Uterus (tissue), 3 donors: ENCODE measurements at regions not wholly inside any gene's neighbourhood (a gene's known extent, or its start where the extent isn't known, plus 50 kb on each side); places are given as distances from the start of the nearest gene placed in this dataset.
"Not testable (repeated sequence)": the region's sequence is repeated elsewhere in the genome, so short reads cannot be mapped to it uniquely, and the experiment has no call there.

Experiments
- DNase-seq, 2 donors: peaks; one replicate each; pipeline ENCODE4 v3.0.0-alpha.2; 2019 to 2020
- H3K27ac ChIP-seq, 2 donors: fragments of 200-600 bp; sonication (generic); 1 replicate in 1 of 2; 2 replicates in 1 of 2; pipeline ENCODE4 v1.5.1; 2016 to 2018
- H3K27me3 ChIP-seq, 2 donors: fragments of 200-600 bp; sonication (generic); one replicate each; pipeline ENCODE4 v1.5.1; 2018 to 2019; ENCODE audit warnings: control low read depth in 1 of 2
- H3K36me3 ChIP-seq, 2 donors: fragments of 200-600 bp; sonication (generic); one replicate each; pipeline ENCODE4 v1.5.1; 2019; ENCODE audit warnings: control low read depth in 1 of 2
- H3K4me1 ChIP-seq, 2 donors: fragments of 200-600 bp; sonication (generic); one replicate each; pipeline ENCODE4 v1.5.1; 2018 to 2019; ENCODE audit warnings: control low read depth in 1 of 2
- H3K4me3 ChIP-seq, 2 donors: fragments of 200-600 bp; sonication (generic); 1 replicate in 1 of 2; 2 replicates in 1 of 2; pipeline ENCODE4 v1.5.1; 2018 to 2019; ENCODE audit warnings: mild to moderate bottlenecking in 1 of 2
- H3K9me3 ChIP-seq, 2 donors: fragments of 200-600 bp; sonication (generic); one replicate each; pipeline ENCODE4 v1.5.1; 2019; ENCODE audit warnings: control low read depth in 1 of 2
- POLR2A ChIP-seq, 2 donors: fragments of 450-650 bp; IDR thresholded peaks; one replicate each; pipeline ENCODE4 v1.6.1; 2016; ENCODE audit warnings: antibody characterized with exemption in 2 of 2, mild to moderate bottlenecking in 1 of 2, moderate library complexity in 1 of 2
- intact Hi-C: fragments of 100-400 bp; cut with DNase I; formaldehyde crosslinking; loops from one replicate; pipeline ENCODE4 v1.15.1; 2023; ENCODE audit warnings: low total_unique reads
- TF ChIP-seq, protein P1 (sequence below), 4 experiments: fragments of 200-600 bp in 2 of 4; fragments of 450-650 bp in 2 of 4; sonication (generic) in 2 of 4; IDR thresholded peaks; one replicate each; pipeline ENCODE4 v1.5.1; 2016 to 2019; ENCODE audit warnings: antibody characterized with exemption in 4 of 4, mild to moderate bottlenecking in 2 of 4, moderate library complexity in 1 of 4
- donor health status: DM: yes; HTN: yes; CAD: no.

DNA sequence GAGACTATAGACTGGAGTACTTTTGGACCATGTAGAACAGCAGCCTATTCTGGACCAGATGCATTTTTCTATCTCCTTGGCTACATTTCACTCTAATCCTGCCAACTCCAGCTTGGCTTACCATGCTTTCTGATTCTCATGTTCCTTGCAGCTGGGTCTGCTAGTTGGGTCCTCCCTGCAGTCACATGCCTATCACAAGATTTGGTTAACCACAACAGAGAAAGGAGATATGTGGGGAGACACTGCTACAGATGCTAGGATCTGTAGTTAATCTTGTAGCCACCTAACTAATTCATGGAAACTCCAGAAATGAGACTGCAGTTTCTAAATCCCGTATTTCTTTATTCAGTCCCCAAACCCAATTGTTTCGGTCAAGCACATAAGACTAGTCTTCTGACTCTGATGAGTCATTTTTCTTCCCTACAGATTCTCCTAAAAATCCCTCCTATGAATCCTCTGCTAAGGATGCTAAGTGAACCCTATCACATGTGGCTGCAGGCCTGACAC, 410.6 kb downstream of the DAD1 start:
- Histone ChIP-seq H3K27ac (peak overlapping the region; percentile 11 to 25), H3K36me3 (no peaks in the 10 kb centered on the region), H3K4me1 (no peaks in the 10 kb centered on the region), H3K4me3 (no peak overlapping the region), H3K9me3 (no peaks in the 10 kb centered on the region), H3K27me3 (no peaks in the 10 kb centered on the region)
- TF ChIP-seq, protein P1, sequence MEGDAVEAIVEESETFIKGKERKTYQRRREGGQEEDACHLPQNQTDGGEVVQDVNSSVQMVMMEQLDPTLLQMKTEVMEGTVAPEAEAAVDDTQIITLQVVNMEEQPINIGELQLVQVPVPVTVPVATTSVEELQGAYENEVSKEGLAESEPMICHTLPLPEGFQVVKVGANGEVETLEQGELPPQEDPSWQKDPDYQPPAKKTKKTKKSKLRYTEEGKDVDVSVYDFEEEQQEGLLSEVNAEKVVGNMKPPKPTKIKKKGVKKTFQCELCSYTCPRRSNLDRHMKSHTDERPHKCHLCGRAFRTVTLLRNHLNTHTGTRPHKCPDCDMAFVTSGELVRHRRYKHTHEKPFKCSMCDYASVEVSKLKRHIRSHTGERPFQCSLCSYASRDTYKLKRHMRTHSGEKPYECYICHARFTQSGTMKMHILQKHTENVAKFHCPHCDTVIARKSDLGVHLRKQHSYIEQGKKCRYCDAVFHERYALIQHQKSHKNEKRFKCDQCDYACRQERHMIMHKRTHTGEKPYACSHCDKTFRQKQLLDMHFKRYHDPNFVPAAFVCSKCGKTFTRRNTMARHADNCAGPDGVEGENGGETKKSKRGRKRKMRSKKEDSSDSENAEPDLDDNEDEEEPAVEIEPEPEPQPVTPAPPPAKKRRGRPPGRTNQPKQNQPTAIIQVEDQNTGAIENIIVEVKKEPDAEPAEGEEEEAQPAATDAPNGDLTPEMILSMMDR (IDR thresholded peaks at IDR 0.05) = no peak
- TF ChIP-seq POLR2A (IDR thresholded peaks at IDR 0.05) = no peak
- no peak for DNase-seq
- intact Hi-C loops = no loop called here

DNA sequence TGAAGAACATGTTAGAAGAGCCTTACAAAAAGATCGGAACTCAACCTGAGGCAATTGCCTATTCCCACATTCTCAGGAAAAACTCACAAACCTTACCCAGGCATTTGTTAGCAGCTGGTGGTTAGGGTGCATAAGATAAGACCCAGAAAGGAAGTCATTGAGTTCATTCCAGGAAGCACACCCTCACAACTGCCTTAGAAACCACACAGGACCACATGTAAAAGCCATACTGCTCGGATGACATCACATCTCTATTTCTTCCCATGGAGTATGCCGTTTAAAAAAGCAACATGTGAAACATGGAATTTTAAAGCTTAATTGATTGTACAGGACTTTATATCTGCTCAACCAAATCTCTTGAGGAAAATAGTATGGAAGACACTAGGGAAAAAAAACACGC, 411.2 kb downstream of the DAD1 start:
- no peak overlapping the region for H3K4me3 ChIP-seq
- no peaks in the 10 kb centered on the region for H3K9me3 ChIP-seq
- H3K27me3 ChIP-seq = no peaks in the 10 kb centered on the region
- TF ChIP-seq, protein P1 (IDR thresholded peaks at IDR 0.05) = no peak
- no peak for DNase-seq
- intact Hi-C loops = no loop called here
- H3K27ac ChIP-seq = no peak overlapping the region
- H3K4me1 ChIP-seq = no peaks in the 10 kb centered on the region
- H3K36me3 ChIP-seq = no peaks in the 10 kb centered on the region

GRCh38 chr14:22176957-22177356, 412.1 kb downstream of the DAD1 start:
- no peak overlapping the region for H3K4me3 ChIP-seq
- no peaks in the 10 kb centered on the region for H3K9me3 ChIP-seq
- intact Hi-C loops = no loop called here
- H3K4me1 ChIP-seq = no peaks in the 10 kb centered on the region
- H3K36me3 ChIP-seq = no peaks in the 10 kb centered on the region
- DNase-seq = no peak
- H3K27me3 ChIP-seq = no peaks in the 10 kb centered on the region
- no peak overlapping the region for H3K27ac ChIP-seq
- TF ChIP-seq, protein P1 (IDR thresholded peaks at IDR 0.05) = no peak
- TF ChIP-seq POLR2A (IDR thresholded peaks at IDR 0.05) = no peak

GRCh38 chr14:22175278-22175558, 413.8 kb downstream of the DAD1 start:
- H3K4me1 ChIP-seq, H3K27ac ChIP-seq, DNase-seq, H3K27me3 ChIP-seq, H3K9me3 ChIP-seq, intact Hi-C loops, H3K36me3 ChIP-seq, H3K4me3 ChIP-seq: not testable (repeated sequence)

- Histone ChIP-seq H3K4me3 (no peak overlapping the region), H3K27ac (no peak overlapping the region), H3K9me3 (no peaks in the 10 kb centered on the region), H3K36me3 (no peaks in the 10 kb centered on the region), H3K27me3 (no peaks in the 10 kb centered on the region), H3K4me1 (no peaks in the 10 kb centered on the region)
- no peak for DNase-seq
- no peak for TF ChIP-seq POLR2A (IDR thresholded peaks at IDR 0.05)
- TF ChIP-seq, protein P1 (IDR thresholded peaks at IDR 0.05) = no peak
- intact Hi-C loops = no loop called here
Measured at GRCh38 chr14:22174412-22175277, 414.4 kb downstream of the DAD1 start.
